Peyer's patch (tissue), 4 donors: ENCODE measurements at regions not wholly inside any gene's neighbourhood (a gene's known extent, or its start where the extent isn't known, plus 50 kb on each side); places are given as distances from the start of the nearest gene placed in this dataset.

Experiments used
- CTCF ChIP-seq, 6 experiments: fragments of 450-650 bp in 4 of 6; fragments of 200-600 bp in 2 of 6; sonication (generic) in 1 of 6; IDR thresholded peaks; one replicate each; pipeline ENCODE4 v1.5.1; 2017 to 2019; ENCODE audit warnings: antibody characterized with exemption in 6 of 6, mild to moderate bottlenecking in 3 of 6, moderate library complexity in 1 of 6
- POLR2A ChIP-seq, 2 donors: fragments of 450-650 bp; IDR thresholded peaks; one replicate each; pipeline ENCODE4 v1.5.1; 2017; ENCODE audit warnings: antibody characterized with exemption in 2 of 2, mild to moderate bottlenecking in 2 of 2, moderate library complexity in 2 of 2

- TF ChIP-seq CTCF (IDR thresholded peaks at IDR 0.05): no peak
- no peak for TF ChIP-seq POLR2A (IDR thresholded peaks at IDR 0.05)
Observed at GRCh38 chr6:40286721-40287120, 300.4 kb downstream of the LRFN2 start.
